Lower leg skin (tissue), 4 donors: ENCODE measurements at regions not wholly inside any gene's neighbourhood (a gene's known extent, or its start where the extent isn't known, plus 50 kb on each side); places are given as distances from the start of the nearest gene placed in this dataset.

ENCODE experiments used
- DNase-seq, 2 donors: peaks; one replicate each; pipeline ENCODE4 v3.0.0-alpha.2; 2019; ENCODE audit warnings: low spot score in 2 of 2
- H3K4me3 ChIP-seq: fragments of 200-600 bp; sonication (generic); 2 replicates; pipeline ENCODE4 v1.5.1; 2017; ENCODE audit warnings: mild to moderate bottlenecking, low read depth; ENCODE audit not compliant: poor library complexity, severe bottlenecking
- CTCF ChIP-seq, 3 donors: fragments of 450-650 bp; IDR thresholded peaks; one replicate each; pipeline ENCODE4 v1.5.1; 2016; ENCODE audit warnings: antibody characterized with exemption in 3 of 3, mild to moderate bottlenecking in 3 of 3, moderate library complexity in 2 of 3
- POLR2A ChIP-seq, 2 donors: fragments of 450-650 bp; IDR thresholded peaks; one replicate each; pipeline ENCODE4 v1.6.1; 2016 to 2017; ENCODE audit warnings: antibody characterized with exemption in 2 of 2, mild to moderate bottlenecking in 1 of 2, moderate library complexity in 1 of 2
- WGBS, 2 donors: methylation state at CpG; one replicate each; pipeline ENCODE4 v1.1.5; 2018; 5-methylcytosine and 5-hydroxymethylcytosine counted together
- intact Hi-C: fragments of 100-400 bp; cut with DNase I; formaldehyde crosslinking; loops from one replicate; pipeline ENCODE4 v1.15.0; 2023; ENCODE audit warnings: low total_unique reads

- no peak for DNase-seq
- no peak overlapping the region for H3K4me3 ChIP-seq
- TF ChIP-seq CTCF (IDR thresholded peaks at IDR 0.05) (no peak), POLR2A (IDR thresholded peaks at IDR 0.05) (no peak)
- whole genome bisulfite sequencing, 2 donors, result 41 to 59% methylated on average over 4 of the region's 4 CpGs
- intact Hi-C loops, result no loop called here
These were observed 933.3 kb downstream of the XPNPEP1 start for GRCh38 chr10:108989976-108990375.

GRCh38 chr10:108982159-108982558, 941.2 kb downstream of the XPNPEP1 start:
- TF ChIP-seq CTCF (IDR thresholded peaks at IDR 0.05) (no peak), POLR2A (IDR thresholded peaks at IDR 0.05) (no peak)
- no peak for DNase-seq
- 34 to 50% methylated on average over 2 of the region's 2 CpGs for WGBS, 2 donors
- intact Hi-C loops, result no loop called here
- H3K4me3 ChIP-seq, result no peak overlapping the region

GRCh38 chr10:108980869-108981268, 942.4 kb downstream of the XPNPEP1 start:
- intact Hi-C loops, result no loop called here
- H3K4me3 ChIP-seq, result no peak overlapping the region
- no peak for TF ChIP-seq CTCF (IDR thresholded peaks at IDR 0.05)
- TF ChIP-seq POLR2A (IDR thresholded peaks at IDR 0.05), result no peak
- DNase-seq, result no peak

- no peak for DNase-seq
- 30 to 42% methylated on average over 3 of the region's 3 CpGs for WGBS, 2 donors
- intact Hi-C loops, result no loop called here
- TF ChIP-seq POLR2A (IDR thresholded peaks at IDR 0.05), result no peak
- TF ChIP-seq CTCF (IDR thresholded peaks at IDR 0.05), result no peak
- H3K4me3 ChIP-seq, result no peak overlapping the region
These were observed 947.8 kb downstream of the XPNPEP1 start for GRCh38 chr10:108975459-108976058.

- no peak for TF ChIP-seq POLR2A (IDR thresholded peaks at IDR 0.05)
- TF ChIP-seq CTCF (IDR thresholded peaks at IDR 0.05), result no peak
- H3K4me3 ChIP-seq, result no peak overlapping the region
- 44 to 53% methylated on average over 1 of the region's 1 CpG for WGBS, 2 donors
- intact Hi-C loops, result no loop called here
- no peak for DNase-seq
These were observed 953.3 kb downstream of the XPNPEP1 start for GRCh38 chr10:108970016-108970415.

GRCh38 chr10:108966411-108966810, 956.9 kb downstream of the XPNPEP1 start:
- TF ChIP-seq CTCF (IDR thresholded peaks at IDR 0.05) (no peak), POLR2A (IDR thresholded peaks at IDR 0.05) (no peak)
- no peak for DNase-seq
- intact Hi-C loops, result no loop called here
- H3K4me3 ChIP-seq, result no peak overlapping the region
- WGBS, 2 donors, result 82 to 94% methylated on average over 1 of the region's 1 CpG
